ENCODE measurements at regions not wholly inside any gene's neighbourhood (a gene's known extent, or its start where the extent isn't known, plus 50 kb on each side); places are given as distances from the start of the nearest gene placed in this dataset.

GRCh38 chr1:59151860-59152259, 145.0 kb upstream of the FGGY start:
- H3K9me3 ChIP-seq (ENCODE audit: control insufficient read depth, insufficient read depth, low read length) = no peaks in the 10 kb centered on the region; the same call in 1 of the 2 replicates
- CTCF ChIA-PET = interaction anchor here (3.0 kb wide), 1 partner anchor 547 kb away, joined by 13 read pairs; no protein-coding TSS in a partner anchor
- no peak overlapping the region for H3K4me3 ChIP-seq (ENCODE audit: low read depth, low read length)
- no peak for TF ChIP-seq CTCF (IDR thresholded peaks at IDR 0.05; ENCODE audit: low read depth, low read length)
- H3K27me3 ChIP-seq (ENCODE audit: control insufficient read depth, insufficient read depth, low read length) = no peaks in the 10 kb centered on the region
- DNase-seq (ENCODE audit: low read depth, low spot score) = no peak
- POLR2A ChIA-PET = interaction anchor here (0.6 to 2.6 kb wide), 8 partner anchors 9 to 368 kb away, joined by 3 to 12 read pairs (median 3); partner anchors contain the start of genes FGGY and JUN
- H3K27ac ChIP-seq (ENCODE audit: low read depth, low read length) = peak overlapping the region; percentile 97

- CTCF ChIA-PET = interaction anchor here (3.0 kb wide), 1 partner anchor 546 kb away, joined by 13 read pairs; no protein-coding TSS in a partner anchor
- no peaks in the 10 kb centered on the region; the same call in 1 of the 2 replicates for H3K9me3 ChIP-seq (ENCODE audit: control insufficient read depth, insufficient read depth, low read length)
- POLR2A ChIA-PET = no interaction called here
- no peak for TF ChIP-seq CTCF (IDR thresholded peaks at IDR 0.05; ENCODE audit: low read depth, low read length)
- DNase-seq (ENCODE audit: low read depth, low spot score) = no peak
- H3K27me3 ChIP-seq (ENCODE audit: control insufficient read depth, insufficient read depth, low read length) = no peaks in the 10 kb centered on the region
- H3K4me3 ChIP-seq (ENCODE audit: low read depth, low read length) = no peak overlapping the region
- no peak overlapping the region for H3K27ac ChIP-seq (ENCODE audit: low read depth, low read length)
Observed at GRCh38 chr1:59152511-59152910, 144.4 kb upstream of the FGGY start.

GRCh38 chr1:59154401-59154800, 142.5 kb upstream of the FGGY start:
- Histone ChIP-seq H3K9me3 (ENCODE audit: control insufficient read depth, insufficient read depth, low read length) (no peaks in the 10 kb centered on the region; the same call in 1 of the 2 replicates), H3K27ac (ENCODE audit: low read depth, low read length) (no peak overlapping the region), H3K27me3 (ENCODE audit: control insufficient read depth, insufficient read depth, low read length) (no peaks in the 10 kb centered on the region), H3K4me3 (ENCODE audit: low read depth, low read length) (no peak overlapping the region)
- no peak for DNase-seq (ENCODE audit: low read depth, low spot score)
- no peak for TF ChIP-seq CTCF (IDR thresholded peaks at IDR 0.05; ENCODE audit: low read depth, low read length)
- ChIA-PET POLR2A (no interaction called here), CTCF (no interaction called here)

GRCh38 chr1:59155351-59155750, 141.5 kb upstream of the FGGY start:
- POLR2A ChIA-PET = interaction anchor here (1.0 kb wide), 1 partner anchor 113 kb away, joined by 3 read pairs; no protein-coding TSS in a partner anchor
- CTCF ChIA-PET = interaction anchor here (0.6 to 1.1 kb wide), 3 partner anchors 8 to 544 kb away, joined by 3 to 7 read pairs (median 6); no protein-coding TSS in a partner anchor
- no peak for DNase-seq (ENCODE audit: low read depth, low spot score)

More at GRCh38 chr1:59155351-59155750, 141.5 kb upstream of the FGGY start:
- TF ChIP-seq CTCF (IDR thresholded peaks at IDR 0.05; ENCODE audit: low read depth, low read length) = no peak
- no peaks in the 10 kb centered on the region; the same call in none of the 2 replicates for H3K9me3 ChIP-seq (ENCODE audit: control insufficient read depth, insufficient read depth, low read length)
- no peak overlapping the region for H3K4me3 ChIP-seq (ENCODE audit: low read depth, low read length)
- no peaks in the 10 kb centered on the region for H3K27me3 ChIP-seq (ENCODE audit: control insufficient read depth, insufficient read depth, low read length)
- peak overlapping the region; percentile 42 for H3K27ac ChIP-seq (ENCODE audit: low read depth, low read length)

Measured in AG04450 (cell line).